ENCODE measurements at regions not wholly inside any gene's neighbourhood (a gene's known extent, or its start where the extent isn't known, plus 50 kb on each side); places are given as distances from the start of the nearest gene placed in this dataset.

DNA sequence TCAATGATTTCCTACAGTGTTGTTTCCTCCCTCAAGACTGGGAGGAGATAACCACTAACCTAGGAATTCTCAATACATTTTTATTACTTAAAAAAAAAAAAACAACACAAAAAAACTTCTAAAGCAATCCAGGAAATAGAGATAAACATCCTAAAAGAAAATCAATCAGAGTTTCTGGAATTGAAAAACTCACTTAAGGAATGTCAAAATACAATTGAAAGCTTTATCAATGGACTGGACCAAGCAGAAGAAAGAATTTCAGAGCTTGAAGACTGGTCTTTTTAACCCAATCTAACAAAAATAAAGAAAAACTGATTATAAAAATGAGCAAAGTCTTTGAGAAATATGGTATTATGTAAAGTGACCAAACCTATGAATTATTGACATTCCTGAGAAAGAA lies 394.1 kb downstream of the XPNPEP1 start:
- ATAC-seq (ENCODE audit: insufficient number of reproducible peaks, low FRiP score, low read depth) = no peak
- no peak for TF ChIP-seq CTCF (IDR thresholded peaks at IDR 0.05)
- H3K4me1 ChIP-seq (ENCODE audit: control insufficient read depth in 1 of 2, low read depth in 2 of 2) = no peaks in the 10 kb centered on the region
- no peak overlapping the region for H3K27ac ChIP-seq
- peaks cover 14% of the 10 kb centered on the region for H3K9me3 ChIP-seq
- no peak for DNase-seq (ENCODE audit: low spot score)
- H3K4me3 ChIP-seq = no peak overlapping the region
- H3K27me3 ChIP-seq (replicated peaks; ENCODE audit: insufficient read depth) = no peaks in the 10 kb centered on the region
- no peaks in the 10 kb centered on the region for H3K36me3 ChIP-seq

DNA sequence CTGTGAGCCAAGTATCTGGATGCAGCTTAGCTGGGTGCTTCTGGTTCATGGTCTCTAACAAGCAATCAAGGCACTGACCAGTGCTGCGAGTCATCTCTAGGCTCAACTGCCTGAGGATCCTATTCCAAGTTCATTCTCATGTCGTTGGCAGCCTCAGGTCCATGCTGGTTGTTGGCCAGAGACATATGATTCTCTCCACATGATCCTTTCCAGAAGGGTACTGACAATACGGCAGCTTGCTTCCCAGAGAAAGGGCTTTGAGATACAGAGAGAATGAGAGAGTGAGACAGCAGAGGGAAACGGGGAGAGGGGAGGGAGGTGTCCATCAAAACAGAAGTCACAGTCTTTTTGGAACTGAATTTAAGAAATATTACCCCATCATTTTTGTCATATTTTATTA lies 405.6 kb downstream of the XPNPEP1 start:
- TF ChIP-seq CTCF (IDR thresholded peaks at IDR 0.05) = no peak
- no peak for DNase-seq (ENCODE audit: low spot score)
- H3K4me1 ChIP-seq (ENCODE audit: control insufficient read depth in 1 of 2, low read depth in 2 of 2) = no peaks in the 10 kb centered on the region
- H3K27ac ChIP-seq = no peak overlapping the region
- H3K4me3 ChIP-seq = no peak overlapping the region
- no peaks in the 10 kb centered on the region for H3K27me3 ChIP-seq (replicated peaks; ENCODE audit: insufficient read depth)
- no peaks in the 10 kb centered on the region for H3K36me3 ChIP-seq
- ATAC-seq (ENCODE audit: insufficient number of reproducible peaks, low FRiP score, low read depth) = no peak
- no peaks in the 10 kb centered on the region for H3K9me3 ChIP-seq

DNA sequence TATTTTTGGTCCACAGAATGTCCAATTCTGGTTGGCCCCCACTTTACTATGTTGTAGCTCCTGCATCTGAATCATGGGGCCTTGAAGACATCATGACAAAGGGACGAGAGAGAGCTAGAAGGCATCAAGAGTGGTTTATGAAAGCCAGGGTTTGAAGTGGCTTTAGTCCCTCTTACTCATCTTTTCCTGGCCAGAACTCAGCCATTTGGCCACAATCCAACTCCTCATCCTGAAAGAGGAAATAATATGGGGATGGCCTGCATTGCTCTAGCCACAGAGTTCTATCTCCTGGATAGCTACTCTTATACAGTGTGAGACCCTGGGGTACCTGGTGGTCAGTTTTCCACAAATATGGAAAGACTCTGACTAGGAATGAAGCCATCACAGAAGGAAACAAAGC lies 418.9 kb downstream of the XPNPEP1 start:
- DNase-seq (ENCODE audit: low spot score) = no peak
- Histone ChIP-seq H3K27ac (no peak overlapping the region), H3K27me3 (replicated peaks; ENCODE audit: insufficient read depth) (no peaks in the 10 kb centered on the region), H3K4me1 (ENCODE audit: control insufficient read depth in 1 of 2, low read depth in 2 of 2) (no peaks in the 10 kb centered on the region), H3K9me3 (no peaks in the 10 kb centered on the region), H3K36me3 (no peaks in the 10 kb centered on the region), H3K4me3 (no peak overlapping the region)
- TF ChIP-seq CTCF (IDR thresholded peaks at IDR 0.05) = no peak
- no peak for ATAC-seq (ENCODE audit: insufficient number of reproducible peaks, low FRiP score, low read depth)

GRCh38 chr10:109487691-109488090 lies 435.6 kb downstream of the XPNPEP1 start:
- H3K9me3 ChIP-seq = no peaks in the 10 kb centered on the region
- DNase-seq (ENCODE audit: low spot score) (no peak), ATAC-seq (ENCODE audit: insufficient number of reproducible peaks, low FRiP score, low read depth) (no peak)
- H3K27ac ChIP-seq = no peak overlapping the region
- H3K4me3 ChIP-seq = no peak overlapping the region
- no peak for TF ChIP-seq CTCF (IDR thresholded peaks at IDR 0.05)
- H3K36me3 ChIP-seq = no peaks in the 10 kb centered on the region
- H3K27me3 ChIP-seq (replicated peaks; ENCODE audit: insufficient read depth) = no peaks in the 10 kb centered on the region
- no peaks in the 10 kb centered on the region for H3K4me1 ChIP-seq (ENCODE audit: control insufficient read depth in 1 of 2, low read depth in 2 of 2)

DNA sequence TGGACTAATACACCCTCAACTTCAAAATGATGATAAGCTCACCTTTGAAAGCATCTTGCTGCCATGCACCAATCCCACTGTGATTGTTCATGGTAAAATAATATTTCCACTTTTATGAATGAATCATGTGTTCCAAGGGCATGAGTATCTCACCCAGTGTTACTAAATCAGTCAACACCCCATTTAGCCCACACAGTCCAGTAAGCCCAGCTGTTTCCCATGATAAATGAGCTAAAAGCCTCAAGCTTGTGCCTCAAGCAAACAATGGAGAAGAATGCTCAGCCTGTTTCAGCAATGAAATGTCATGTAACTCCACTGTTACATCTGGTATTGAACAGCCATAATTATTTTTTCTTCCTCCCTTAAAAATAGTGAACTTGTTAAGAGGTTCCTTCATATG lies 442.5 kb downstream of the XPNPEP1 start:
- no peak for ATAC-seq (ENCODE audit: insufficient number of reproducible peaks, low FRiP score, low read depth)
- no peaks in the 10 kb centered on the region for H3K9me3 ChIP-seq
- H3K4me1 ChIP-seq (ENCODE audit: control insufficient read depth in 1 of 2, low read depth in 2 of 2) = no peaks in the 10 kb centered on the region
- no peak for TF ChIP-seq CTCF (IDR thresholded peaks at IDR 0.05)
- no peak overlapping the region for H3K4me3 ChIP-seq
- H3K27me3 ChIP-seq (replicated peaks; ENCODE audit: insufficient read depth) = no peaks in the 10 kb centered on the region
- no peaks in the 10 kb centered on the region for H3K36me3 ChIP-seq
- DNase-seq (ENCODE audit: low spot score) = no peak
- H3K27ac ChIP-seq = no peak overlapping the region
